ENCODE measurements at regions not wholly inside any gene's neighbourhood (a gene's known extent, or its start where the extent isn't known, plus 50 kb on each side); places are given as distances from the start of the nearest gene placed in this dataset.

DNA sequence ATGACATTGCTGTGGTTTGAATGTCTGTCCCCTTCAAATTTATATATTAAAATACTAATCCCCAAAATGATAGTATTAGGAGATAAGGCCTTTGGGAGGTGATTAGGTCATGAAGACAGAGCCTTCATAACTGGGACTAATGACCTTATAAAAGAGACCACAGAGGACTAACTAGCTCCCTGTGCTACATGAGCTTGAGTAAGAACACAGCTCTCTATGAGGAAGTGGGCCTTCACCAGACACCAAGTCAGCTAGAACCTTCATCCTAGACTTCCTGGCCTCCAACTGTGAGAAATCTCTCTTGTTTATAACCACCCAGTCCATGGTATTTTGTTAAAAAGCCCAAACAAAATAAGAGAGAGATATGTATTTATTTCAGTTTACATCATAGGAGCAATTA, 242.2 kb upstream of the CTSO start:
- no peak for TF ChIP-seq SP1 (IDR thresholded peaks at IDR 0.05; ENCODE audit: low read depth)
- no peak for TF ChIP-seq POLR2AphosphoS5 (IDR thresholded peaks at IDR 0.05; ENCODE audit: low read depth, low read length)
- no peak for TF ChIP-seq YY1 (IDR thresholded peaks at IDR 0.05; ENCODE audit: extremely low read depth, insufficient replicate concordance, low read depth, low read length)
- no peak for TF ChIP-seq ZNF274 (IDR thresholded peaks at IDR 0.05; ENCODE audit: low read depth, low read length)
- TF ChIP-seq SRF (IDR thresholded peaks at IDR 0.05; ENCODE audit: low read depth) = no peak
- no peaks in the 10 kb centered on the region for H3K36me3 ChIP-seq (ENCODE audit: control insufficient read depth in 1 of 2, insufficient read depth in 2 of 2, low read length in 2 of 2)
- ChIA-PET POLR2A (no interaction called here), RAD21 (ENCODE audit: low non-redundant PET in 1 of 2, low total read pairs in 2 of 2, uncharacterized antibody in 2 of 2, unreplicated experiment in 2 of 2) (no interaction called here), CTCF (no interaction called here)
- H3K9me3 ChIP-seq (ENCODE audit: control insufficient read depth in 1 of 2, insufficient read depth in 1 of 2, low read depth in 1 of 2, low read length in 2 of 2) = no peaks in the 10 kb centered on the region
- no peaks in the 10 kb centered on the region for H3K4me1 ChIP-seq (ENCODE audit: control insufficient read depth in 1 of 2, insufficient read depth in 2 of 2, low read length in 2 of 2)
- H3K79me2 ChIP-seq (ENCODE audit: insufficient read depth, low read length) = no peaks in the 10 kb centered on the region
- H3K4me3 ChIP-seq (replicated peaks in 1 of 2; ENCODE audit: low read depth in 1 of 2, low read length in 2 of 2) = no peak overlapping the region
- no peaks in the 10 kb centered on the region for H4K20me1 ChIP-seq (ENCODE audit: insufficient read depth)
- ATAC-seq (no peak), DNase-seq (ENCODE audit: low read depth, low spot score) (no peak)
- H3K4me2 ChIP-seq (ENCODE audit: low read length) = no peak overlapping the region
- no peaks in the 10 kb centered on the region for H3K27me3 ChIP-seq (ENCODE audit: insufficient read depth, low read length)
- no peaks in the 10 kb centered on the region for H3K9me2 ChIP-seq (ENCODE audit: insufficient read depth)
- H2AFZ ChIP-seq (ENCODE audit: low read depth, low read length, poor library complexity, severe bottlenecking) = no peak overlapping the region
- H3K9ac ChIP-seq (ENCODE audit: low read length) = no peak overlapping the region
- no peak overlapping the region for H3K27ac ChIP-seq (ENCODE audit: low read depth, low read length)
- BruUV-seq (replicated peaks) = no TSS peak
- intact Hi-C loops (cut with micrococcal nuclease) = no loop called here

DNA sequence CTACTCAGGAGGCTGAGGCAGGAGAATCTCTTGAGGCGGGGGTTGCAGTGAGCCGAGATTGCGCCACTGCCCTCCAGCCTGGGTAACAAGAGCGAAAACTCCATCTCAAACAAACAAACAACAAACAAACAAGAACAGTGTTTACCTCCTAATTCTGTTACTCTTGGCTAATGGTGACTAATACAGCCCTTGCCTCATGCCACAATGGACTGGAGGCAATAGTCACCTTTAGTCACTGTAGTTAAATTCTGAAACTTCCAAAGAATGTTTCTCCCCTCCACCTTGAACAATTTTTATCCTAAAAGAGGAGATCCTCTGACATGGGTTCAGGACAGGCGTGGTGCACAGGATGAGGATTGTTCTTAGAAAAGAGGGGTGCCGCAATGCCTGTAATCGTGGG, 241.2 kb upstream of the CTSO start:
- ChIA-PET RAD21 (ENCODE audit: low non-redundant PET in 1 of 2, low total read pairs in 2 of 2, uncharacterized antibody in 2 of 2, unreplicated experiment in 2 of 2) (no interaction called here), CTCF (no interaction called here), POLR2A (no interaction called here)
- intact Hi-C loops (cut with micrococcal nuclease) = no loop called here
- Histone ChIP-seq H4K20me1 (ENCODE audit: insufficient read depth) (no peaks in the 10 kb centered on the region), H3K9ac (ENCODE audit: low read length) (no peak overlapping the region), H3K4me2 (ENCODE audit: low read length) (no peak overlapping the region), H3K4me3 (replicated peaks in 1 of 2; ENCODE audit: low read depth in 1 of 2, low read length in 2 of 2) (no peak overlapping the region), H3K36me3 (ENCODE audit: control insufficient read depth in 1 of 2, insufficient read depth in 2 of 2, low read length in 2 of 2) (no peaks in the 10 kb centered on the region), H3K9me2 (ENCODE audit: insufficient read depth) (no peaks in the 10 kb centered on the region), H3K27me3 (ENCODE audit: insufficient read depth, low read length) (no peaks in the 10 kb centered on the region), H2AFZ (ENCODE audit: low read depth, low read length, poor library complexity, severe bottlenecking) (no peak overlapping the region), H3K79me2 (ENCODE audit: insufficient read depth, low read length) (no peaks in the 10 kb centered on the region), H3K9me3 (ENCODE audit: control insufficient read depth in 1 of 2, insufficient read depth in 1 of 2, low read depth in 1 of 2, low read length in 2 of 2) (no peaks in the 10 kb centered on the region), H3K27ac (ENCODE audit: low read depth, low read length) (no peak overlapping the region), H3K4me1 (ENCODE audit: control insufficient read depth in 1 of 2, insufficient read depth in 2 of 2, low read length in 2 of 2) (no peaks in the 10 kb centered on the region)
- DNase-seq (ENCODE audit: low read depth, low spot score) = no peak
- BruUV-seq (replicated peaks) = no TSS peak
- no peak for TF ChIP-seq ZNF274 (IDR thresholded peaks at IDR 0.05; ENCODE audit: low read depth, low read length)
- no peak for TF ChIP-seq EGR1 (IDR thresholded peaks at IDR 0.05; ENCODE audit: low read depth)
- TF ChIP-seq POLR2AphosphoS5 (IDR thresholded peaks at IDR 0.05; ENCODE audit: low read depth, low read length) = no peak
- no peak for TF ChIP-seq SP1 (IDR thresholded peaks at IDR 0.05; ENCODE audit: low read depth)
- no peak for TF ChIP-seq POLR2A (IDR thresholded peaks at IDR 0.05; ENCODE audit: borderline replicate concordance, extremely low read depth, insufficient read depth, insufficient read length)
- TF ChIP-seq FOSL1 (IDR thresholded peaks at IDR 0.05; ENCODE audit: low read depth) = no peak
- no peak for TF ChIP-seq ZFX (IDR thresholded peaks at IDR 0.05)
- TF ChIP-seq, protein P1, sequence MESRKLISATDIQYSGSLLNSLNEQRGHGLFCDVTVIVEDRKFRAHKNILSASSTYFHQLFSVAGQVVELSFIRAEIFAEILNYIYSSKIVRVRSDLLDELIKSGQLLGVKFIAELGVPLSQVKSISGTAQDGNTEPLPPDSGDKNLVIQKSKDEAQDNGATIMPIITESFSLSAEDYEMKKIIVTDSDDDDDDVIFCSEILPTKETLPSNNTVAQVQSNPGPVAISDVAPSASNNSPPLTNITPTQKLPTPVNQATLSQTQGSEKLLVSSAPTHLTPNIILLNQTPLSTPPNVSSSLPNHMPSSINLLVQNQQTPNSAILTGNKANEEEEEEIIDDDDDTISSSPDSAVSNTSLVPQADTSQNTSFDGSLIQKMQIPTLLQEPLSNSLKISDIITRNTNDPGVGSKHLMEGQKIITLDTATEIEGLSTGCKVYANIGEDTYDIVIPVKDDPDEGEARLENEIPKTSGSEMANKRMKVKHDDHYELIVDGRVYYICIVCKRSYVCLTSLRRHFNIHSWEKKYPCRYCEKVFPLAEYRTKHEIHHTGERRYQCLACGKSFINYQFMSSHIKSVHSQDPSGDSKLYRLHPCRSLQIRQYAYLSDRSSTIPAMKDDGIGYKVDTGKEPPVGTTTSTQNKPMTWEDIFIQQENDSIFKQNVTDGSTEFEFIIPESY (IDR thresholded peaks at IDR 0.05; ENCODE audit: extremely low read depth, insufficient replicate concordance, low read length) = no peak
- TF ChIP-seq CEBPB (IDR thresholded peaks at IDR 0.05; ENCODE audit: low read depth) = no peak
- TF ChIP-seq JUND (IDR thresholded peaks at IDR 0.05) = no peak
- TF ChIP-seq, protein P2, sequence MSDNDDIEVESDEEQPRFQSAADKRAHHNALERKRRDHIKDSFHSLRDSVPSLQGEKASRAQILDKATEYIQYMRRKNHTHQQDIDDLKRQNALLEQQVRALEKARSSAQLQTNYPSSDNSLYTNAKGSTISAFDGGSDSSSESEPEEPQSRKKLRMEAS (IDR thresholded peaks at IDR 0.05) = no peak
- TF ChIP-seq SIN3A (IDR thresholded peaks at IDR 0.05; ENCODE audit: low read depth) = no peak
- TF ChIP-seq, protein P3, sequence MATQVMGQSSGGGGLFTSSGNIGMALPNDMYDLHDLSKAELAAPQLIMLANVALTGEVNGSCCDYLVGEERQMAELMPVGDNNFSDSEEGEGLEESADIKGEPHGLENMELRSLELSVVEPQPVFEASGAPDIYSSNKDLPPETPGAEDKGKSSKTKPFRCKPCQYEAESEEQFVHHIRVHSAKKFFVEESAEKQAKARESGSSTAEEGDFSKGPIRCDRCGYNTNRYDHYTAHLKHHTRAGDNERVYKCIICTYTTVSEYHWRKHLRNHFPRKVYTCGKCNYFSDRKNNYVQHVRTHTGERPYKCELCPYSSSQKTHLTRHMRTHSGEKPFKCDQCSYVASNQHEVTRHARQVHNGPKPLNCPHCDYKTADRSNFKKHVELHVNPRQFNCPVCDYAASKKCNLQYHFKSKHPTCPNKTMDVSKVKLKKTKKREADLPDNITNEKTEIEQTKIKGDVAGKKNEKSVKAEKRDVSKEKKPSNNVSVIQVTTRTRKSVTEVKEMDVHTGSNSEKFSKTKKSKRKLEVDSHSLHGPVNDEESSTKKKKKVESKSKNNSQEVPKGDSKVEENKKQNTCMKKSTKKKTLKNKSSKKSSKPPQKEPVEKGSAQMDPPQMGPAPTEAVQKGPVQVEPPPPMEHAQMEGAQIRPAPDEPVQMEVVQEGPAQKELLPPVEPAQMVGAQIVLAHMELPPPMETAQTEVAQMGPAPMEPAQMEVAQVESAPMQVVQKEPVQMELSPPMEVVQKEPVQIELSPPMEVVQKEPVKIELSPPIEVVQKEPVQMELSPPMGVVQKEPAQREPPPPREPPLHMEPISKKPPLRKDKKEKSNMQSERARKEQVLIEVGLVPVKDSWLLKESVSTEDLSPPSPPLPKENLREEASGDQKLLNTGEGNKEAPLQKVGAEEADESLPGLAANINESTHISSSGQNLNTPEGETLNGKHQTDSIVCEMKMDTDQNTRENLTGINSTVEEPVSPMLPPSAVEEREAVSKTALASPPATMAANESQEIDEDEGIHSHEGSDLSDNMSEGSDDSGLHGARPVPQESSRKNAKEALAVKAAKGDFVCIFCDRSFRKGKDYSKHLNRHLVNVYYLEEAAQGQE (IDR thresholded peaks at IDR 0.05; ENCODE audit: low read depth) = no peak
- ATAC-seq = no peak

All from HCT116 (cell line).